Lower lobe of right lung (tissue), 2 donors: ENCODE measurements at regions not wholly inside any gene's neighbourhood (a gene's known extent, or its start where the extent isn't known, plus 50 kb on each side); places are given as distances from the start of the nearest gene placed in this dataset.
"Not testable (repeated sequence)": the region's sequence is repeated elsewhere in the genome, so short reads cannot be mapped to it uniquely, and the experiment has no call there.

Source experiments
- ATAC-seq, 2 donors: fragments of 200-7000 bp; cut with Tn5 transposase; one replicate each; pipeline ENCODE4 v1.9.1; 2020 to 2022; ENCODE audit warnings: mild to moderate bottlenecking in 2 of 2, moderate library complexity in 2 of 2
- DNase-seq: peaks from one replicate; pipeline ENCODE4 v3.0.0-alpha.2; 2020
- H3K27ac ChIP-seq: fragments of 200-600 bp; one replicate; pipeline ENCODE4 v1.8.0; 2022
- H3K27me3 ChIP-seq: fragments of 200-600 bp; one replicate; pipeline ENCODE4 v1.8.0; 2022; ENCODE audit warnings: low read depth
- H3K36me3 ChIP-seq: fragments of 200-600 bp; one replicate; pipeline ENCODE4 v1.8.0; 2022; ENCODE audit warnings: mild to moderate bottlenecking
- H3K4me1 ChIP-seq: fragments of 200-600 bp; one replicate; pipeline ENCODE4 v1.8.0; 2022
- H3K4me3 ChIP-seq: fragments of 200-600 bp; one replicate; pipeline ENCODE4 v1.8.0; 2022; ENCODE audit warnings: mild to moderate bottlenecking
- H3K9me3 ChIP-seq: fragments of 200-600 bp; one replicate; pipeline ENCODE4 v1.8.0; 2022
- CTCF ChIP-seq: fragments of 200-600 bp; IDR thresholded peaks from one replicate; pipeline ENCODE4 v1.8.0; 2022; ENCODE audit warnings: antibody characterized with exemption, mild to moderate bottlenecking
- intact Hi-C: fragments of 100-400 bp; cut with DNase I; formaldehyde crosslinking; loops from one replicate; pipeline ENCODE4 v1.11.0; 2022
- donor health status: DM: no; HTN: yes; CAD: no; lungs with severe emphysema.

GRCh38 chr2:194883711-194884110 lies 773.3 kb upstream of the SLC39A10 start:
- ATAC-seq (no peak), DNase-seq (no peak)
- Histone ChIP-seq H3K4me1 (no peaks in the 10 kb centered on the region), H3K36me3 (no peaks in the 10 kb centered on the region), H3K9me3 (no peaks in the 10 kb centered on the region), H3K27me3 (no peaks in the 10 kb centered on the region), H3K4me3 (no peak overlapping the region), H3K27ac (no peak overlapping the region)
- no peak for TF ChIP-seq CTCF
- intact Hi-C loops, result no loop called here

- H3K27me3 ChIP-seq, result no peaks in the 10 kb centered on the region
- no peaks in the 10 kb centered on the region for H3K9me3 ChIP-seq
- H3K27ac ChIP-seq, result no peak overlapping the region
- no peak overlapping the region for H3K4me3 ChIP-seq
- intact Hi-C loops, result no loop called here
- H3K4me1 ChIP-seq, result no peaks in the 10 kb centered on the region
- no peak for DNase-seq
- H3K36me3 ChIP-seq, result no peaks in the 10 kb centered on the region
- no peak for TF ChIP-seq CTCF
- no peak for ATAC-seq
Observed at GRCh38 chr2:194870974-194871535, 786.0 kb upstream of the SLC39A10 start.

GRCh38 chr2:194867328-194867727 lies 789.7 kb upstream of the SLC39A10 start:
- H3K4me1 ChIP-seq, result no peaks in the 10 kb centered on the region
- no peaks in the 10 kb centered on the region for H3K36me3 ChIP-seq
- no peaks in the 10 kb centered on the region for H3K27me3 ChIP-seq
- no peaks in the 10 kb centered on the region for H3K9me3 ChIP-seq
- ATAC-seq, result no peak
- H3K27ac ChIP-seq, result no peak overlapping the region
- peak; percentile 39 for TF ChIP-seq CTCF
- intact Hi-C loops, result no loop called here
- no peak overlapping the region for H3K4me3 ChIP-seq
- no peak for DNase-seq

GRCh38 chr2:194854941-194855340 lies 802.1 kb upstream of the SLC39A10 start:
- no peak for ATAC-seq
- Histone ChIP-seq H3K27ac (no peak overlapping the region), H3K4me3 (no peak overlapping the region), H3K9me3 (no peaks in the 10 kb centered on the region), H3K36me3 (no peaks in the 10 kb centered on the region), H3K27me3 (no peaks in the 10 kb centered on the region), H3K4me1 (no peaks in the 10 kb centered on the region)
- TF ChIP-seq CTCF, result no peak
- no peak for DNase-seq
- intact Hi-C loops, result no loop called here

- Histone ChIP-seq H3K36me3 (no peaks in the 10 kb centered on the region), H3K27me3 (no peaks in the 10 kb centered on the region), H3K9me3 (no peaks in the 10 kb centered on the region), H3K27ac (no peak overlapping the region), H3K4me1 (no peaks in the 10 kb centered on the region), H3K4me3 (no peak overlapping the region)
- TF ChIP-seq CTCF, result no peak
- DNase-seq (no peak), ATAC-seq (no peak)
- intact Hi-C loops, result no loop called here
Observed at GRCh38 chr2:194842871-194843270, 814.2 kb upstream of the SLC39A10 start.

- H3K4me1 ChIP-seq, H3K27ac ChIP-seq, H3K9me3 ChIP-seq, H3K4me3 ChIP-seq, H3K36me3 ChIP-seq, DNase-seq, H3K27me3 ChIP-seq, ATAC-seq, intact Hi-C loops: not testable (repeated sequence)
Observed at GRCh38 chr2:194834371-194834770, 822.7 kb upstream of the SLC39A10 start.
